ENCODE measurements at regions not wholly inside any gene's neighbourhood (a gene's known extent, or its start where the extent isn't known, plus 50 kb on each side); places are given as distances from the start of the nearest gene placed in this dataset.

DNA sequence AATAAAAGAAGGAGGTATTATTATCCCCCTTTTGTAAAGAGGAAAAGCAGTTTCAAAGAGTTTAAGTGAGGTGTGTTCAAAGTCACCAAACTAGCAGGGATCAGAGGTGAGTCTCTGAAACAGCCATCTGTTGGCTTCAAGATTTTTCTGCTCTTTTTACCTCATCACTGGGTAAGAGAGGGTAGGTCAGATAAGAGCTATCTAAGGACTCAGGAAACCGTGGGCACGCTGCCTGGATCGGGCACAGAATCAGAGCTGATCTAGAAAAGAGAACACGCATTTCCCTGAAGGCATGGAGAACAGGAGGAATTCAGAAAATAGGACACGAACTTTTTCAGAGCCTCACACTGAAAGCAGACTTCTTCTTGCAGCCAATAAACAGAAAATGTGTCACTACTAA is 65.8 kb upstream of the LY86 start:
- no peak for DNase-seq (ENCODE audit: low read depth in 2 of 2)

DNA sequence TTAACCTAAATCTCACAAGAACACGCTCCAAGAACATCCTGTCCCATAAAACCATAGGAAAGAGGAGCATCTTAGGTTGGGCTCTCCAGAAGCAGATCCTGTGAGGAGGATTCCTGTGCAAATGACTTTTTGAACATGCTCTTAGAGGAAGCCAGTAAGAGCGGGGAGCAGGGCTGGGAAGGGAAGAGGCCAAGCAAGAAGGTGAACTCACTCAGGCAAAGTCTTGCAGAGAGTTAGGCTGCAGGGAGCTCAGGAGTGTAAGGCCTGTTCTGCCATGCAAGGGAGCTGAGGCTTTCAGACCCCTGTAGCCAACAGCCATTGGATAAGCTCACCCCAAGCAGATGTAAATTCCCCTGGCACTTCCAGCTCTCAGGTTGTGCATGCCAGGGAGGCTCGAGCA is 63.6 kb upstream of the LY86 start:
- no peak for DNase-seq (ENCODE audit: low read depth in 2 of 2)

DNA sequence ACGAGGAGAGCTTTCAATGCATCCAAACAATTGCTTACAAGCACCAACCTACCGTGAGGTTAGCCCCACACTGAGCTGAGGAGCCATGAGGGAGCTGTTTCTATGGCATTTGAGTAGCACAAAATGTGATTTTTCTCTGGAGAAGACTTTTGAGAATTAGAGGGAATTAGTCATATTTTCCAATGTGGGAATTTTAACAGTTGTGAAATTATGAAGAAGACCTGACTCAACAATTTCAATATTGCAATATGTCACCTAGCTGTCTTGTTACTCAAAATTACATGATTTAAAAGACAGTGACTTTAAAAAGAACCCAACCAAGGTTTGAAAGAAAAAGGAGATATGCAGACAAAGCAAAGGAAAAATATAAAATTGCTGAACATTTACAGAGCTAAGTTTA is 62.6 kb upstream of the LY86 start:
- DNase-seq (ENCODE audit: low read depth in 2 of 2), result no peak

DNA sequence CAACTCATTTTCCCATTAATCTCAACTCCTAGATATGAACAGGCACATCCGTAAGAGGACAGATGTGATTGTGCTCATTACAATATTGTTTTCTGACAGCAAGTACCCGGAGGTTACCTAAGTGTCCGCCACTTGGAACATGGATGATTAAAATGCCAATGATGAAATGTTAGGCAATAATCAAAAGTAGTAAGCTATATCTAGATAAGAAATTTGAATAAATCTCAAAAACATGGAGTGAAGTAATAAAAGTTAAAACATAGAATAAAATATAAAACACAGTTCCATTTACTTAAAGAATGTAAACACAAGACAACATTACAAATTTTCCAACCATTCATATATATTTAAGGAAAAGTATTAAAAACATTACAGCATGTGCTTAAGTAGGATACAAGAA is 59.2 kb upstream of the LY86 start:
- no peak for DNase-seq (ENCODE audit: low read depth in 2 of 2)

- no peak for DNase-seq (ENCODE audit: low read depth in 2 of 2)
These were observed 55.3 kb upstream of the LY86 start for GRCh38 chr6:6533176-6533575.

DNA sequence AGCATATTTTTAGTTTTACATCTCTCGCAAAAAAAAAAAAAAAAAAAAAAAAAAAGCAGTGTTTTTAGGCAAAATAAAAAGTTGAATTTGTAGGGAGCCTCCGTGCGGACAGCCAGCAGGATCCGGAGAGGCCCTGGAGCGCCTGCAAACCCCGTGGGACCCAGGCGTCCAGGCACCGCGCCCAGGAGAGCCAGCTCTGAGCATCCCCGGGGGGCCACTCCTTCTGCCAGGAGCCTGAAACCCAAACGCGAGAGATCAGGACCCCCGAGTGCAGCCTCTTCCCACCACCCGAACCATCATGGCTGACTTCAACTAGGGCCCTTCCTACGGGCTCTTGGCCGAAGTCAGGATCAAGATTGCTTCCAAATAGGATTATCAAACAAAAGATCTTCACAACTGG is 54.1 kb upstream of the LY86 start:
- no peak for DNase-seq (ENCODE audit: low read depth in 2 of 2)

DNA sequence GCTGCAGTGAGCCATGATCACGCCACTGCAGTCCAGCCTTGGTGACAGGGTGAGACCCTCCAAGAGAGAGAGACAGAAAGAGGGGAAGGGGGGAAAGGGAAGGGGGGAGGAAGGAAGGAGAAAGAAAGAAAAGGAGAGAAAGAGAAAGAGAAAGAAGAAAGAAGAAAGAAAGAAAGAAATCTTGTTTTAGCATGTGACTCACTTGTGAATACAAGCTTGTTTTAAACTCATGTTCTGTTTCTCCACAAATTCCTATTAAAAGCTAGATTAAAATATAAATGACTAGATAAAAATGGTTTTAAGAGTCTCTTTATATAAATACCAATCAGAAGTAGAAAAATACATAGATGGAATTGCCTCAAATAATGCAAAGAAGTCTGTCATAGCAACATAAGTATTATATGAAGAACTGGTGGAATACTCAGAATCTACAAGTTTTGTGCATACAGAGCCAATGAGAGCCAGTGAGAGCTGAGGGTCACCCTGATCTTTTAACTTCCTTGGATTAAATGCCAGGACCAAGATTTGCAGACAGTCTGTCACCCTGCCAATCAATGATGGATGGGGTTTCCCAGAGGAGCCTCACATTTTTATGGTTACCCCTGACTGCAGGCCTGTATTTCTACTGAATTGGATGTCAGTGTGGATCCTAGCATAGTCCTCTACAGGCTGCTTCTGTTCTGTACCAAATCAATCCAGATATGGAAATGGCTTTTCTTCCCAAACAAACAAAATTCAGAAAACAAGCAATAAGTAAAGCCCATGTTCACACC is 50.8 kb upstream of the LY86 start:
- DNase-seq (ENCODE audit: low read depth in 2 of 2), result no peak

GRCh38 chr6:6538261-6538660 is 50.3 kb upstream of the LY86 start:
- DNase-seq (ENCODE audit: low read depth in 2 of 2), result no peak
